IMR-90 (cell line): ENCODE measurements at regions not wholly inside any gene's neighbourhood (a gene's known extent, or its start where the extent isn't known, plus 50 kb on each side); places are given as distances from the start of the nearest gene placed in this dataset.

Source experiments
- ATAC-seq: fragments of 200-7000 bp; cut with Tn5 transposase; 2 replicates; pipeline ENCODE4 v1.9.1; 2020; ENCODE audit warnings: low read depth, mild to moderate bottlenecking, moderate library complexity
- BruUV-seq: library from RNA; stranded (reverse); fragments of 400-500 nt; replicated peaks from 2 replicates; lab custom pipeline; 2021; lab: Mats Ljungman, UMichigan
- CTCF ChIA-PET: fragments of 300-600 bp; formaldehyde crosslinking; extraction: SDS; loops from one replicate; lab custom pipeline; 2021; ENCODE audit warnings: antibody characterized with exemption; lab: Yijun Ruan, JAX
- POLR2A ChIA-PET: fragments of 300-600 bp; sonication (Branson Sonifier 250); formaldehyde crosslinking; loops from one replicate; lab custom pipeline; 2022; ENCODE audit warnings: antibody characterized with exemption; ENCODE audit not compliant: unreplicated experiment; lab: Charles Lee
- DNase-seq: peaks from one replicate; pipeline ENCODE4 v3.0.0; 2013
- H2AFZ ChIP-seq: replicated peaks from 2 replicates; pipeline ENCODE3; 2013; ENCODE audit warnings: low read length, mild to moderate bottlenecking; ENCODE audit not compliant: poor library complexity
- H2AK5ac ChIP-seq: 2 replicates; pipeline ENCODE4 v1.6.1; 2013; ENCODE audit warnings: low read depth, low read length, inconsistent platforms
- H2AK9ac ChIP-seq: replicated peaks from 2 replicates; pipeline ENCODE3; 2013; ENCODE audit warnings: mild to moderate bottlenecking, low read depth, low read length, moderate library complexity; ENCODE audit not compliant: poor library complexity
- H2BK120ac ChIP-seq: 2 replicates; pipeline ENCODE4 v1.6.1; 2013; ENCODE audit warnings: low read depth, low read length, inconsistent platforms
- H2BK15ac ChIP-seq: 3 replicates; pipeline ENCODE4 v1.6.1; 2013; ENCODE audit warnings: low read depth, low read length, inconsistent platforms
- H2BK20ac ChIP-seq: 2 replicates; pipeline ENCODE4 v1.6.1; 2013; ENCODE audit warnings: low read depth, mild to moderate bottlenecking, inconsistent platforms, low read length, moderate library complexity
- H2BK5ac ChIP-seq: 2 replicates; pipeline ENCODE4 v1.6.1; 2013; ENCODE audit warnings: mild to moderate bottlenecking, low read depth, low read length, inconsistent platforms; ENCODE audit not compliant: poor library complexity, severe bottlenecking
- H3K14ac ChIP-seq: replicated peaks from 2 replicates; pipeline ENCODE4 v1.6.1; 2013; ENCODE audit warnings: low read depth, low read length, inconsistent platforms
- H3K18ac ChIP-seq: 2 replicates; pipeline ENCODE4 v1.6.1; 2013; ENCODE audit warnings: low read depth, low read length, control low read depth
- H3K23ac ChIP-seq: 2 replicates; pipeline ENCODE4 v1.6.1; 2013; ENCODE audit warnings: low read depth, low read length, inconsistent platforms
- H3K27ac ChIP-seq: 2 replicates; pipeline ENCODE4 v1.5.1; 2013; ENCODE audit warnings: mild to moderate bottlenecking, control low read depth, low read length; ENCODE audit not compliant: insufficient read depth
- H3K27me3 ChIP-seq: 2 replicates; pipeline ENCODE4 v1.6.1; 2013; ENCODE audit warnings: low read length; ENCODE audit not compliant: control insufficient read depth, insufficient read depth
- H3K36me3 ChIP-seq: 2 replicates; pipeline ENCODE4 v1.6.1; 2013; ENCODE audit warnings: low read length, mixed read lengths; ENCODE audit not compliant: control insufficient read depth, insufficient read depth
- H3K4ac ChIP-seq: 2 replicates; pipeline ENCODE4 v1.6.1; 2013; ENCODE audit warnings: low read depth, low read length, inconsistent platforms
- H3K4me1 ChIP-seq: 2 replicates; pipeline ENCODE4 v1.6.1; 2013; ENCODE audit warnings: low read length, mixed read lengths; ENCODE audit not compliant: control insufficient read depth, insufficient read depth
- H3K4me2 ChIP-seq: 2 replicates; pipeline ENCODE4 v1.6.1; 2013; ENCODE audit warnings: low read depth, mild to moderate bottlenecking, control low read depth, low read length, moderate library complexity
- H3K4me3 ChIP-seq: 2 replicates; pipeline ENCODE4 v1.5.1; 2013; ENCODE audit warnings: low read depth, mild to moderate bottlenecking, control low read depth, low read length, moderate library complexity; ENCODE audit not compliant: insufficient read depth
- H3K56ac ChIP-seq: 2 replicates; pipeline ENCODE4 v1.6.1; 2013; ENCODE audit warnings: low read length, inconsistent platforms; ENCODE audit not compliant: insufficient read depth; ENCODE audit errors: extremely low read depth
- H3K79me1 ChIP-seq, 2 experiments: 2 replicates each; pipeline ENCODE4 v1.6.1; 2013; ENCODE audit warnings: low read length in 2 of 2, inconsistent platforms in 1 of 2, low read depth in 1 of 2
- H3K9ac ChIP-seq: 2 replicates; pipeline ENCODE4 v1.6.1; 2013; ENCODE audit warnings: low read depth, low read length, control low read depth
- H3K9me1 ChIP-seq: 2 replicates; pipeline ENCODE4 v1.6.1; 2013; ENCODE audit warnings: low read length, inconsistent platforms; ENCODE audit not compliant: insufficient read depth
- H3K9me3 ChIP-seq: 2 replicates; pipeline ENCODE4 v1.6.1; 2013; ENCODE audit warnings: low read length; ENCODE audit not compliant: control insufficient read depth, insufficient read depth
- H4K20me1 ChIP-seq: 2 replicates; pipeline ENCODE4 v1.6.1; 2013; ENCODE audit warnings: low read length, inconsistent platforms; ENCODE audit not compliant: insufficient read depth
- H4K5ac ChIP-seq: 2 replicates; pipeline ENCODE4 v1.6.1; 2013; ENCODE audit warnings: mild to moderate bottlenecking, low read depth, low read length, control low read depth
- H4K8ac ChIP-seq, 2 experiments: 2 replicates each; pipeline ENCODE4 v1.6.1; 2013; ENCODE audit warnings: low read depth in 2 of 2, low read length in 2 of 2, control low read depth in 1 of 2, inconsistent platforms in 1 of 2
- H4K91ac ChIP-seq: 2 replicates; pipeline ENCODE4 v1.6.1; 2013; ENCODE audit warnings: low read depth, low read length, inconsistent platforms; ENCODE audit not compliant: insufficient read depth
- CEBPB ChIP-seq: IDR thresholded peaks from 2 replicates; pipeline ENCODE4 v1.6.1; 2012; ENCODE audit warnings: low read depth, low read length, improper control_type of control experiment
- CHD1 ChIP-seq: IDR thresholded peaks from 2 replicates; pipeline ENCODE4 v1.6.1; 2012; ENCODE audit warnings: low read depth, low read length, improper control_type of control experiment
- FOS ChIP-seq: fragments of 150-350 bp; IDR thresholded peaks from 2 replicates; pipeline ENCODE4 v1.6.1; 2016; ENCODE audit warnings: low read depth, low read length
- MAFK ChIP-seq: IDR thresholded peaks from 2 replicates; pipeline ENCODE4 v1.6.1; 2012; ENCODE audit warnings: low read depth, low read length, improper control_type of control experiment
- MAZ ChIP-seq: IDR thresholded peaks from 2 replicates; pipeline ENCODE4 v1.6.1; 2012; ENCODE audit warnings: low read depth, mild to moderate bottlenecking, low read length, improper control_type of control experiment, moderate library complexity, borderline replicate concordance
- MXI1 ChIP-seq: IDR thresholded peaks from 2 replicates; pipeline ENCODE4 v1.6.1; 2012; ENCODE audit warnings: low read depth, mild to moderate bottlenecking, low read length, moderate library complexity, borderline replicate concordance
- NFE2L2 ChIP-seq: fragments of 150-350 bp; IDR thresholded peaks from 2 replicates; pipeline ENCODE4 v1.6.1; 2016; ENCODE audit warnings: low read depth, mild to moderate bottlenecking, low read length
- RAD21 ChIP-seq: IDR thresholded peaks from 2 replicates; pipeline ENCODE4 v1.6.1; 2012; ENCODE audit warnings: low read length, improper control_type of control experiment
- RCOR1 ChIP-seq: IDR thresholded peaks from 2 replicates; pipeline ENCODE4 v1.6.1; 2012; ENCODE audit warnings: mild to moderate bottlenecking, low read length, improper control_type of control experiment; ENCODE audit not compliant: insufficient replicate concordance
- RFX5 ChIP-seq: IDR thresholded peaks from 2 replicates; pipeline ENCODE4 v1.8.0; 2012; ENCODE audit warnings: low read depth, mild to moderate bottlenecking, low read length, moderate library complexity
- SMC3 ChIP-seq: fragments of 150-350 bp; IDR thresholded peaks from 2 replicates; pipeline ENCODE4 v1.6.1; 2016; ENCODE audit warnings: low read depth, mild to moderate bottlenecking, antibody characterized with exemption, low read length, moderate library complexity
- WGBS, 2 experiments: methylation state at CpG; one replicate each; pipeline versions ENCODE4 v1.1.5 to v1.1.7; 2013; ENCODE audit warnings: missing lambda C conversion rate in 2 of 2; ENCODE audit not compliant: insufficient read length in 1 of 2; ENCODE audit errors: extremely low coverage in 2 of 2; 5-methylcytosine and 5-hydroxymethylcytosine counted together
- dilution Hi-C: fragments of 300-500 bp; cut with HindIII; formaldehyde crosslinking; loops from one replicate; pipeline ENCODE4 v1.14.3; 2018; ENCODE audit warnings: low sequenced_read_pairs; ENCODE audit not compliant: unreplicated experiment
- in situ Hi-C: fragments of 300-500 bp; cut with MboI; formaldehyde crosslinking; loops from 3 replicates; pipeline ENCODE4 v1.14.3; 2019; ENCODE audit warnings: low sequenced_read_pairs, inconsistent platforms, mixed read lengths
- intact Hi-C: fragments of 100-400 bp; cut with micrococcal nuclease; formaldehyde crosslinking; loops from 2 replicates; pipeline ENCODE4 v1.10.0; 2022
- TF ChIP-seq, protein P1 (sequence below): conservative IDR thresholded peaks from 2 replicates; pipeline ENCODE4 v1.5.1; 2012; ENCODE audit warnings: mild to moderate bottlenecking, low read depth, low read length, improper control_type of control experiment
- TF ChIP-seq, protein P2 (sequence below): fragments of 150-350 bp; IDR thresholded peaks from 2 replicates; pipeline ENCODE4 v1.6.1; 2017; ENCODE audit warnings: mild to moderate bottlenecking, antibody characterized with exemption, low read length, low read depth

DNA sequence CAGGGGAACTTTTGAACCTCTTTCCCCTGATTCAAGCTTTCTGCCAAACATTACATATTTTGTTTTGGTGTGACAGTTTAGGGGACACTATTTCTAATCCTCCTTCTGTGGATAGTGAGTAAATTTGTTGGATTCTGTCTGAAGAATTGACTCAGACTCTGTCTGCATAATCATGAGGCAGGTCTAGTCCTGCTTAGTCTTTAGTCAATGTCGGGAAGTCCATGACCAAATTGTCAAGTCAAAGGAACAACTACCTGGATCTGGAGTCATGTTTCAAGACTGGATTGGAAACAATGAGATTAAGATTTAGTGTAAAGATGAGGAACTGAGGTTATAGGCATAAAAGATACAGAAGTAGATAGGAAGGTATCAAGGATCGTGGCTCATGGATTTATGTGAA, 100.9 kb downstream of the MAGEB17 start:
- H2AFZ ChIP-seq = no peak overlapping the region
- no peak overlapping the region for H2AK5ac ChIP-seq
- H3K9me1 ChIP-seq = no peaks in the 10 kb centered on the region
- H3K27me3 ChIP-seq = no peaks in the 10 kb centered on the region
- no peaks in the 10 kb centered on the region for H3K9me3 ChIP-seq
- no peak overlapping the region for H3K4me2 ChIP-seq
- BruUV-seq = no TSS peak
- H3K18ac ChIP-seq = no peak overlapping the region
- no peak overlapping the region for H2BK5ac ChIP-seq
- in situ Hi-C loops = no loop called here
- H2BK120ac ChIP-seq = no peak overlapping the region
- no peaks in the 10 kb centered on the region for H3K79me1 ChIP-seq
- no peak overlapping the region for H2BK20ac ChIP-seq
- no peak overlapping the region for H3K4ac ChIP-seq
- ATAC-seq (no peak), DNase-seq (no peak)
- no peak overlapping the region for H4K8ac ChIP-seq
- POLR2A ChIA-PET = no interaction called here
- no peaks in the 10 kb centered on the region for H3K36me3 ChIP-seq
- no peaks in the 10 kb centered on the region for H3K4me1 ChIP-seq
- dilution Hi-C loops = no loop called here
- no peak overlapping the region for H3K56ac ChIP-seq
- WGBS, 2 experiments = 100% methylated on average over 1 of the region's 2 CpGs; no CpG with 5 or more reads in 1 of the 2 experiments
- CTCF ChIA-PET = no interaction called here
- no peak overlapping the region for H4K91ac ChIP-seq
- H3K23ac ChIP-seq = no peak overlapping the region
- H3K4me3 ChIP-seq = no peak overlapping the region
- H3K14ac ChIP-seq = no peak overlapping the region
- H2AK9ac ChIP-seq = no peak overlapping the region
- no peak overlapping the region for H3K9ac ChIP-seq
- no peak overlapping the region for H2BK15ac ChIP-seq
- intact Hi-C loops = no loop called here
- H4K5ac ChIP-seq = no peak overlapping the region
- no peak for TF ChIP-seq RAD21
- TF ChIP-seq CHD1 = no peak
- TF ChIP-seq CEBPB = no peak
- no peak for TF ChIP-seq MAFK
- TF ChIP-seq, protein P1, sequence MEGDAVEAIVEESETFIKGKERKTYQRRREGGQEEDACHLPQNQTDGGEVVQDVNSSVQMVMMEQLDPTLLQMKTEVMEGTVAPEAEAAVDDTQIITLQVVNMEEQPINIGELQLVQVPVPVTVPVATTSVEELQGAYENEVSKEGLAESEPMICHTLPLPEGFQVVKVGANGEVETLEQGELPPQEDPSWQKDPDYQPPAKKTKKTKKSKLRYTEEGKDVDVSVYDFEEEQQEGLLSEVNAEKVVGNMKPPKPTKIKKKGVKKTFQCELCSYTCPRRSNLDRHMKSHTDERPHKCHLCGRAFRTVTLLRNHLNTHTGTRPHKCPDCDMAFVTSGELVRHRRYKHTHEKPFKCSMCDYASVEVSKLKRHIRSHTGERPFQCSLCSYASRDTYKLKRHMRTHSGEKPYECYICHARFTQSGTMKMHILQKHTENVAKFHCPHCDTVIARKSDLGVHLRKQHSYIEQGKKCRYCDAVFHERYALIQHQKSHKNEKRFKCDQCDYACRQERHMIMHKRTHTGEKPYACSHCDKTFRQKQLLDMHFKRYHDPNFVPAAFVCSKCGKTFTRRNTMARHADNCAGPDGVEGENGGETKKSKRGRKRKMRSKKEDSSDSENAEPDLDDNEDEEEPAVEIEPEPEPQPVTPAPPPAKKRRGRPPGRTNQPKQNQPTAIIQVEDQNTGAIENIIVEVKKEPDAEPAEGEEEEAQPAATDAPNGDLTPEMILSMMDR = no peak
- TF ChIP-seq RCOR1 = no peak
- no peak for TF ChIP-seq SMC3
- no peak for TF ChIP-seq NFE2L2
- no peak for TF ChIP-seq MAZ
- TF ChIP-seq, protein P2, sequence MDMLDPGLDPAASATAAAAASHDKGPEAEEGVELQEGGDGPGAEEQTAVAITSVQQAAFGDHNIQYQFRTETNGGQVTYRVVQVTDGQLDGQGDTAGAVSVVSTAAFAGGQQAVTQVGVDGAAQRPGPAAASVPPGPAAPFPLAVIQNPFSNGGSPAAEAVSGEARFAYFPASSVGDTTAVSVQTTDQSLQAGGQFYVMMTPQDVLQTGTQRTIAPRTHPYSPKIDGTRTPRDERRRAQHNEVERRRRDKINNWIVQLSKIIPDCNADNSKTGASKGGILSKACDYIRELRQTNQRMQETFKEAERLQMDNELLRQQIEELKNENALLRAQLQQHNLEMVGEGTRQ = no peak
- TF ChIP-seq RFX5 = no peak
- TF ChIP-seq FOS = no peak
- no peak for TF ChIP-seq MXI1
- no peak overlapping the region for H3K27ac ChIP-seq
- no peaks in the 10 kb centered on the region for H4K20me1 ChIP-seq
